AG08395 (cell line): ENCODE measurements at regions not wholly inside any gene's neighbourhood (a gene's known extent, or its start where the extent isn't known, plus 50 kb on each side); places are given as distances from the start of the nearest gene placed in this dataset.

Experiments
- DNase-seq: peaks from one replicate; pipeline ENCODE4 v3.0.0; 2012; ENCODE audit warnings: mixed read lengths, low spot score

- no peak for DNase-seq
These were observed 155.6 kb upstream of the MKI67 start for GRCh38 chr10:128281861-128282260.

GRCh38 chr10:128286141-128286761 lies 160.0 kb upstream of the MKI67 start:
- DNase-seq, result no peak

DNA sequence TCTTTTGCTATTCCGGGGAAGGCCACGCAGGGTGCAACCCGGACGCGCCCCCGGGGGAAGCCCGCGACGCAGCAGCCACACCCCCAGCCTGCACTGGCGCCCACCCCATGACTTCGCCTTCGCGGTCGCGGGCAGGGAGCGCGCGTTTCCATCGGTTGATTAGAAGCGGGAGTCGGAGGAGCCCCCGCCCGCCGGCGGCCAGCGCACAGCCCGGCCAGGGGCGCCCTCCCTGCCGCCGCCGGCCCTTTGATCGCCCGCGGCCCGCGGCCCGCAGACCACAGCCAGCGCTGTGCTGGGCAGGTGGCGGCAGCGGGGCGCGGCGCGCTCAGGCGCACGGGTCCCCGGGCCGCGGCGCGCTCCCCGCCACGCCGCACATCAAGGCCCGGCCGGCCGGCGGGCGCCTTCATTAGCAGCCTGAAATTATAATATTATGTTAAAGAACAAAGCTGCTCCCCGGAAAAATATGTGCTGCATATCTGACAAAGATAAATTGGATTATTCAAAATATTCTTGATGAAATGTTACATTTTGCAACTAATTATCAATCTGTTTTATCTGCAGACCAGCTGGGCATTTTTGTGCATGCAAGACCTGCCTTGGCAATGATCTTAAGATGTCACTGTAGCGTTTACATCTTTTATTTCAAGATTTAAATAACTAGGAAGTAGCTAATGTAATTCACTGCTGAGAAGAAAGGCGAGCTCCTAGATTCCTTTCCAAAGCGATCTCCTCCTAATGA lies 160.7 kb upstream of the MKI67 start:
- no peak for DNase-seq

- no peak for DNase-seq
These were observed 161.7 kb upstream of the MKI67 start for GRCh38 chr10:128287921-128288320.

- DNase-seq, result no peak
These were observed 163.4 kb upstream of the MKI67 start for GRCh38 chr10:128289621-128290020.

DNA sequence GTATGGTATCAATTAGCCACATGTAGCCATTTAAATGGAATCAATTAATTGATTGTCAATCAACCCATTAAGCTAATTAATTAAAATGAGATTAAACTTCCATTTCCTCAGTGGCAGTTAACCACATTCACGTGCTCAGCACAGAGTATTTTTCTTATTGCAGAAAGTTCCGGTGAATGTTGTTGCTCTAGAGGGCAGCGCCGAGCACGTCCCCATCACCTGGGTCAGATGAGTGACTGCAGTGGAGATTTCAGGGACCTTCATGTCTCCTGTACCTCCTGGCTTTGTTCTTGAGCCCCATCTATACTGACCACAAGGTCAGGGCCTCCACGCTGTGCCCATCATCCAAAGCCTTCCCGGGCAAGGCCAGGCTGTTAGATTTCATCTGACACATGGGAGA lies 168.8 kb upstream of the MKI67 start:
- no peak for DNase-seq

- DNase-seq, result no peak
These were observed 170.2 kb upstream of the MKI67 start for GRCh38 chr10:128296253-128297007.

GRCh38 chr10:128297709-128298378 lies 171.6 kb upstream of the MKI67 start:
- DNase-seq, result no peak

DNA sequence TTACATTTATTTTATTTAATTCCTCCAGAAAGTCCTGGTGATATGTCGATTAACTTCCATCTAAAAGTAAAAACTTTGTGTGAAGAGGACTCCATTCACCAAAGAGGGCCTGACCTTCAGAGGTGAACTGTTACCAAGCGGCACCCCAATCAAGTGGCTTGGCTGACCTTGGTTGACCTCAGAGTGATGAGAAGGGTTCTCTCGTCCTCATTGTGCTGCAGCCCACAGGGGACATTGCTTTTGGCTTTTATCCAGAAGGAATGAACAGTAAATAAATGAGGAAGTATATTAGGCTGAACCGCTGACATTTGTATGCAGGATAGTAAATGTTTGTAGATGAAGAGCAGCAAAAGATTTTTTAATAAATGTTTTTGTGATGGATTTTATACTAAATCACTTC lies 172.4 kb upstream of the MKI67 start:
- no peak for DNase-seq

GRCh38 chr10:128300290-128300824 lies 174.1 kb upstream of the MKI67 start:
- DNase-seq, result no peak

- DNase-seq, result no peak
These were observed 174.8 kb upstream of the MKI67 start for GRCh38 chr10:128301051-128301450.

DNA sequence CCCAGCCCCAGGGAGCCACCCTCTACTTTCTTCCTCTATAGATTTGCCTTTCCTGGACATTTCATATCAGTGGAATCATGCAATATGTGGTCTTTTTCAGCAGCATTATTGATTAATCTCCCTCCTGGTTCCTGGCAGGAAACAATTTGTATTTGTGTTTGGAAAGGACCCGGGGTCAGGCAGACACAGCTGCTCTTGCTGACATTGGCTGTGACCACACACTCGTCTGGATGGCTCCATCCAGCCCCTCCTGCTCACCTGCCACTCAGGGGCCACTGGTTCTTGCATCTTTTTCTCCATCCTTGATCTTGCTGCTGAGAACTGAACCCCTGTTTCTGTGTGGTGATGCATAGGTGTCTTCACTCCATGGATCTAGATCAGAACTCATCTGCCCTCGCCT lies 176.6 kb upstream of the MKI67 start:
- DNase-seq, result no peak

DNA sequence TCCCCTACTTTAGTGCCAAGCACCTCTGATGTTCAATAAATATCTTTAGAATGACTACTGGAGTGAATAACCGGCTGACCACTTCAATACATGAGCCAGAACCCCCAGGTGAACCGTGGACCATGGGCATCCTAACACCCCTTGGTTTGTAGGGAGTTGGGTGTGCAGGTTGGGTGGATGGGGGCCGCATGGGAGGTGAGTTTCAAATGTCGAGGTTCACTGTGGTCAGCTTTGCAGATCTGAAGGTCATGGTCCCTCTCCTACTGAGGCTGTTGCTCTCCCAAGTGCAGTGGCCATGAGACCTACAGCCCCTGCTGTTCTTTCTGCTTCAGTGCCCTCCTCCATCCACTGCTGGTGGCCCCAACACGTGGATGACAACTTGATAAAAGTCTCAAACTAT lies 178.0 kb upstream of the MKI67 start:
- DNase-seq, result no peak

GRCh38 chr10:128305601-128306345 lies 179.6 kb upstream of the MKI67 start:
- no peak for DNase-seq

DNA sequence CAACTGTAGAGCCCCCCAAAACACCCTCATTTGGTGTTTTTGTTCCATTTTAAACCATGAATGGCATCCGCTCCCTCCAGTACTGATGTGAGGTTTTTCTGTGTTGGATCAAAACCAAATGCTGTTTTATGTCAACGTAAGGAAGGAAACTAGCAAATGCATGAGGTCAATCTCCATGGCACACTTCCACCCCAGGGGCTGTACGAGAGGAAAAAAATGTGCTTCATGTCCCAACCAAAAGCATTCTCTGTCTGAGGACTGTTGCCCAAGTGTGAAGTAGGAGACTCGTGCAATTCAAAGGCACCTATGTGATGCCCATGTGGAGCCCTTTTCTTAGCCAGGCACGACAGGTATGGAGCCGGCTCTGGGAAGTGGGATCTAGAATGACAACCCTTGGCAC lies 180.3 kb upstream of the MKI67 start:
- DNase-seq, result no peak

GRCh38 chr10:128306966-128307365 lies 180.7 kb upstream of the MKI67 start:
- DNase-seq, result no peak

- no peak for DNase-seq
These were observed 181.6 kb upstream of the MKI67 start for GRCh38 chr10:128307820-128308219.

- DNase-seq, result no peak
These were observed 184.9 kb upstream of the MKI67 start for GRCh38 chr10:128310971-128311658.

- no peak for DNase-seq
These were observed 186.0 kb upstream of the MKI67 start for GRCh38 chr10:128312250-128312649.

DNA sequence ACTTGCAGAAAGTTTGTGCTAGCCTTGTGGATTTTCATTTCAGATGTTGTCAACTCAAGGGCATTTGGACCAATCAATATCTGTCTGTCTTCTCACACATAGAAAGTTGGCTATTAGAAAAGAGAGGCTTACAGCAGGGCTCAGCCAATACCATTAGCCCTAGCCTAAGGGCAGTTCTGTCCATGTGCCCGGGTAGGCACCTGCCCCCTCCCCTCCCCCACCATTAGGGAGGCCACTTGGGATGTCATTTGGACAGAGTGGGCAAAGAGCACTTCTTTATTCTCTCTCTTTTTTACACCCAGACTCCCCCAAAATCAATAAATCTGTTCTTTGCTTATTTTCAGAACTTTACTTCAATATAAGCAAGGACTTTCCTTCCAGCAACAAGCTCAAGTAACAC lies 188.5 kb upstream of the MKI67 start:
- no peak for DNase-seq

DNA sequence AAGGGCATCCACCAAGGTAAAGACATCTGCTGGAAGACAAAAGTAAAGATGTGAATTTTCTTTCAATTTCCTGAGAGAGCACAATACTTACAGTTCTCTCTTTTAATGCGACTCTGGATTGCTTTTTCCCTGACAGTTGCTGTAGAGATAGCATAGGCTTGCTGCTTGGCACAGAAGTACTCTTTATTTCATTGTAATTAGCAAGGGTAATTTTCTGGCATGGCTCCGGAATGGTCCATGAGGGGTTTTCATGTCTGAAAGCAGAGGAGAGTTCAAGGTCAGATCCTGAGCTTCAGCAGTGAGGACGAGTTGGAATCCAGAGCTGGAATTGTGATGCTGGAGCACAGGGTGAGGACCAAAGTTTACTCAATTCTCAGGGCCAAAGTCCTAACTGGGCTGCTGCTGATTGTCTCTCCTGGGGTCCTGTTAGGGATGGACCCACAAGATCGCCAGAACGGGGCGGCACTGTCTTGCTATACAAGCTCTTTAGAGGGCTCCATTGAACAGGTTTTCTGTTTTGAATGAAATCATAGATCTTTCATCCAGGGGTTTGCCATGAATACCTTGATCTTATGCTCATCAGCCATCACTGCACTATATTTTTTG lies 190.0 kb upstream of the MKI67 start:
- DNase-seq, result no peak
